ENCODE measurements at regions not wholly inside any gene's neighbourhood (a gene's known extent, or its start where the extent isn't known, plus 50 kb on each side); places are given as distances from the start of the nearest gene placed in this dataset.

GRCh38 chr20:20836836-20837235 lies 124.4 kb upstream of the RALGAPA2 start:
- no peak for ATAC-seq (replicated peaks in 1 of 4)
- H3K9me3 Mint-ChIP-seq = no peaks in the 10 kb centered on the region
- ChIA-PET POLR2A (no interaction called here), CTCF (interaction anchor here (0.9 to 1.3 kb wide), 2 partner anchors 23 to 668 kb away, joined by 3 read pairs; no protein-coding TSS in a partner anchor)
- H3K36me3 Mint-ChIP-seq = no peaks in the 10 kb centered on the region
- H3K4me3 ChIP-seq (ENCODE audit: control insufficient read depth in 1 of 2, extremely low read depth in 1 of 2, low read length in 1 of 2) = no peak overlapping the region
- H3K4me1 Mint-ChIP-seq = peaks cover 0 to 3% (median 3%) of the 10 kb centered on the region in 3 donors
- WGBS (ENCODE audit: insufficient coverage) = no CpG with 5 or more reads among the region's 6 CpGs
- H3K27me3 Mint-ChIP-seq = peaks cover 19 to 26% of the 10 kb centered on the region in 2 donors
- H3K36me3 ChIP-seq (ENCODE audit: control insufficient read depth in 2 of 2, extremely low read depth in 1 of 2, insufficient read depth in 1 of 2, low read length in 1 of 2) = no peaks in the 10 kb centered on the region
- H3K27ac ChIP-seq (ENCODE audit: low read length) = no peak overlapping the region
- no peak for DNase-seq
- peaks cover 0 to 4% of the 10 kb centered on the region in 2 experiments for H3K4me1 ChIP-seq (ENCODE audit: control insufficient read depth in 1 of 2, extremely low read depth in 1 of 2, insufficient read depth in 2 of 2, low read length in 2 of 2)
- H3K4me3 Mint-ChIP-seq = no peak overlapping the region
- peaks cover 0 to 19% of the 10 kb centered on the region in 2 experiments for H3K27me3 ChIP-seq (replicated peaks in 1 of 2; ENCODE audit: control insufficient read depth in 2 of 2, extremely low read depth in 1 of 2, insufficient read depth in 2 of 2, low read length in 1 of 2)
- H3K27ac Mint-ChIP-seq = no peak overlapping the region
- H3K9me3 ChIP-seq = no peaks in the 10 kb centered on the region

GRCh38 chr20:20835897-20836296 lies 123.5 kb upstream of the RALGAPA2 start:
- Histone ChIP-seq H3K9me3 (no peaks in the 10 kb centered on the region), H3K4me1 (ENCODE audit: control insufficient read depth in 1 of 2, extremely low read depth in 1 of 2, insufficient read depth in 2 of 2, low read length in 2 of 2) (peaks cover 0 to 4% of the 10 kb centered on the region in 2 experiments), H3K27ac (ENCODE audit: low read length) (no peak overlapping the region), H3K36me3 (ENCODE audit: control insufficient read depth in 2 of 2, extremely low read depth in 1 of 2, insufficient read depth in 1 of 2, low read length in 1 of 2) (no peaks in the 10 kb centered on the region), H3K27me3 (replicated peaks in 1 of 2; ENCODE audit: control insufficient read depth in 2 of 2, extremely low read depth in 1 of 2, insufficient read depth in 2 of 2, low read length in 1 of 2) (peaks cover 0 to 19% of the 10 kb centered on the region in 2 experiments), H3K4me3 (ENCODE audit: control insufficient read depth in 1 of 2, extremely low read depth in 1 of 2, low read length in 1 of 2) (no peak overlapping the region)
- Mint-ChIP-seq H3K27ac (no peak overlapping the region), H3K9me3 (no peaks in the 10 kb centered on the region), H3K36me3 (no peaks in the 10 kb centered on the region), H3K4me1 (peaks cover 0 to 3% (median 3%) of the 10 kb centered on the region in 3 donors), H3K4me3 (no peak overlapping the region), H3K27me3 (peaks cover 19 to 30% of the 10 kb centered on the region in 2 donors)
- ChIA-PET CTCF (interaction anchor here (0.9 to 1.3 kb wide), 2 partner anchors 24 to 669 kb away, joined by 3 read pairs; no protein-coding TSS in a partner anchor), POLR2A (interaction anchor here in 1 of 2 donors (0.7 kb wide), 1 partner anchor 398 kb away, joined by 3 read pairs; no protein-coding TSS in a partner anchor)
- ATAC-seq (replicated peaks in 1 of 4) = no peak
- WGBS (ENCODE audit: insufficient coverage) = 63% methylated on average over 5 of the region's 7 CpGs
- no peak for DNase-seq

GRCh38 chr20:20834008-20834407 lies 121.6 kb upstream of the RALGAPA2 start:
- DNase-seq = no peak
- no peak for ATAC-seq (replicated peaks in 1 of 4)
- H3K36me3 Mint-ChIP-seq = no peaks in the 10 kb centered on the region
- WGBS (ENCODE audit: insufficient coverage) = 71% methylated on average over 1 of the region's 1 CpG
- H3K9me3 Mint-ChIP-seq = no peaks in the 10 kb centered on the region
- Histone ChIP-seq H3K4me1 (ENCODE audit: control insufficient read depth in 1 of 2, extremely low read depth in 1 of 2, insufficient read depth in 2 of 2, low read length in 2 of 2) (peaks cover 0 to 4% of the 10 kb centered on the region in 2 experiments), H3K4me3 (ENCODE audit: control insufficient read depth in 1 of 2, extremely low read depth in 1 of 2, low read length in 1 of 2) (no peak overlapping the region), H3K9me3 (no peaks in the 10 kb centered on the region), H3K27me3 (replicated peaks in 1 of 2; ENCODE audit: control insufficient read depth in 2 of 2, extremely low read depth in 1 of 2, insufficient read depth in 2 of 2, low read length in 1 of 2) (peaks cover 0 to 19% of the 10 kb centered on the region in 2 experiments), H3K27ac (ENCODE audit: low read length) (no peak overlapping the region), H3K36me3 (ENCODE audit: control insufficient read depth in 2 of 2, extremely low read depth in 1 of 2, insufficient read depth in 1 of 2, low read length in 1 of 2) (no peaks in the 10 kb centered on the region)
- H3K27me3 Mint-ChIP-seq = peaks cover 21 to 26% of the 10 kb centered on the region in 2 donors
- ChIA-PET CTCF (no interaction called here), POLR2A (no interaction called here)
- no peak overlapping the region for H3K4me3 Mint-ChIP-seq
- peaks cover 0 to 3% (median 3%) of the 10 kb centered on the region in 3 donors for H3K4me1 Mint-ChIP-seq
- no peak overlapping the region for H3K27ac Mint-ChIP-seq

- no peaks in the 10 kb centered on the region for H3K9me3 ChIP-seq
- ChIA-PET POLR2A (no interaction called here), CTCF (interaction anchor here in 1 of 2 donors (0.6 kb wide), 1 partner anchor 444 kb away, joined by 8 read pairs; no protein-coding TSS in a partner anchor)
- H3K9me3 Mint-ChIP-seq = no peaks in the 10 kb centered on the region
- no peak overlapping the region for H3K27ac Mint-ChIP-seq
- peaks cover 0 to 3% (median 3%) of the 10 kb centered on the region in 3 donors for H3K4me1 Mint-ChIP-seq
- H3K36me3 ChIP-seq (ENCODE audit: control insufficient read depth in 2 of 2, extremely low read depth in 1 of 2, insufficient read depth in 1 of 2, low read length in 1 of 2) = no peaks in the 10 kb centered on the region
- H3K4me3 ChIP-seq (ENCODE audit: control insufficient read depth in 1 of 2, extremely low read depth in 1 of 2, low read length in 1 of 2) = no peak overlapping the region
- ATAC-seq (replicated peaks in 1 of 4) = no peak
- peaks cover 0 to 3% of the 10 kb centered on the region in 2 experiments for H3K4me1 ChIP-seq (ENCODE audit: control insufficient read depth in 1 of 2, extremely low read depth in 1 of 2, insufficient read depth in 2 of 2, low read length in 2 of 2)
- H3K4me3 Mint-ChIP-seq = no peak overlapping the region
- no peaks in the 10 kb centered on the region for H3K36me3 Mint-ChIP-seq
- peaks cover 0 to 18% of the 10 kb centered on the region in 2 experiments for H3K27me3 ChIP-seq (replicated peaks in 1 of 2; ENCODE audit: control insufficient read depth in 2 of 2, extremely low read depth in 1 of 2, insufficient read depth in 2 of 2, low read length in 1 of 2)
- DNase-seq = no peak
- H3K27me3 Mint-ChIP-seq = peaks cover 21 to 22% of the 10 kb centered on the region in 2 donors
- no peak overlapping the region for H3K27ac ChIP-seq (ENCODE audit: low read length)
- 40% methylated on average over 1 of the region's 1 CpG for WGBS (ENCODE audit: insufficient coverage)
These were observed 120.3 kb upstream of the RALGAPA2 start for GRCh38 chr20:20832715-20833114.

- DNase-seq = no peak
These were observed 119.3 kb upstream of the RALGAPA2 start for GRCh38 chr20:20831794-20832193.

GRCh38 chr20:20829681-20830080 lies 117.2 kb upstream of the RALGAPA2 start:
- no peaks in the 10 kb centered on the region for H3K4me1 ChIP-seq (ENCODE audit: control insufficient read depth in 1 of 2, extremely low read depth in 1 of 2, insufficient read depth in 2 of 2, low read length in 2 of 2)
- DNase-seq (no peak), ATAC-seq (replicated peaks in 1 of 4) (no peak)
- peaks cover 26 to 32% of the 10 kb centered on the region in 2 donors for H3K27me3 Mint-ChIP-seq
- ChIA-PET CTCF (no interaction called here), POLR2A (no interaction called here)
- H3K27ac ChIP-seq (ENCODE audit: low read length) = no peak overlapping the region
- H3K4me1 Mint-ChIP-seq = peaks cover 2 to 3% (median 2%) of the 10 kb centered on the region in 3 donors
- H3K36me3 Mint-ChIP-seq = no peaks in the 10 kb centered on the region
- no peak overlapping the region for H3K4me3 ChIP-seq (ENCODE audit: control insufficient read depth in 1 of 2, extremely low read depth in 1 of 2, low read length in 1 of 2)
- no peaks in the 10 kb centered on the region for H3K9me3 Mint-ChIP-seq
- no peak overlapping the region for H3K27ac Mint-ChIP-seq
- H3K36me3 ChIP-seq (ENCODE audit: control insufficient read depth in 2 of 2, extremely low read depth in 1 of 2, insufficient read depth in 1 of 2, low read length in 1 of 2) = no peaks in the 10 kb centered on the region
- WGBS (ENCODE audit: insufficient coverage) = 47% methylated on average over 2 of the region's 2 CpGs
- peaks cover 0 to 21% of the 10 kb centered on the region in 2 experiments for H3K27me3 ChIP-seq (replicated peaks in 1 of 2; ENCODE audit: control insufficient read depth in 2 of 2, extremely low read depth in 1 of 2, insufficient read depth in 2 of 2, low read length in 1 of 2)
- no peaks in the 10 kb centered on the region for H3K9me3 ChIP-seq
- H3K4me3 Mint-ChIP-seq = no peak overlapping the region

More at GRCh38 chr20:20831794-20832193, 119.3 kb upstream of the RALGAPA2 start:
- no peak for ATAC-seq (replicated peaks in 1 of 4)
- Mint-ChIP-seq H3K27ac (no peak overlapping the region), H3K9me3 (no peaks in the 10 kb centered on the region), H3K4me1 (no peaks in the 10 kb centered on the region), H3K27me3 (peaks cover 19 to 23% of the 10 kb centered on the region in 2 donors), H3K4me3 (no peak overlapping the region), H3K36me3 (no peaks in the 10 kb centered on the region)
- Histone ChIP-seq H3K9me3 (no peaks in the 10 kb centered on the region), H3K27me3 (replicated peaks in 1 of 2; ENCODE audit: control insufficient read depth in 2 of 2, extremely low read depth in 1 of 2, insufficient read depth in 2 of 2, low read length in 1 of 2) (peaks cover 0 to 22% of the 10 kb centered on the region in 2 experiments), H3K4me3 (ENCODE audit: control insufficient read depth in 1 of 2, extremely low read depth in 1 of 2, low read length in 1 of 2) (no peak overlapping the region), H3K27ac (ENCODE audit: low read length) (no peak overlapping the region), H3K4me1 (ENCODE audit: control insufficient read depth in 1 of 2, extremely low read depth in 1 of 2, insufficient read depth in 2 of 2, low read length in 2 of 2) (no peaks in the 10 kb centered on the region), H3K36me3 (ENCODE audit: control insufficient read depth in 2 of 2, extremely low read depth in 1 of 2, insufficient read depth in 1 of 2, low read length in 1 of 2) (no peaks in the 10 kb centered on the region)
- POLR2A ChIA-PET = no interaction called here
- 79% methylated on average over 4 of the region's 6 CpGs for WGBS (ENCODE audit: insufficient coverage)
- CTCF ChIA-PET = no interaction called here

Data from T-cell (primary cell).